Stimulated activated CD4-positive, alpha-beta T cell treated with anti-CD3 and anti-CD28 coated beads, TNF-alpha, amount 100 ng/mL, for 24 hours (primary cell): ENCODE measurements at regions not wholly inside any gene's neighbourhood (a gene's known extent, or its start where the extent isn't known, plus 50 kb on each side); places are given as distances from the start of the nearest gene placed in this dataset.

Source experiments
- DNase-seq, 3 experiments: peaks; one replicate each; pipeline ENCODE4 v3.0.0-alpha.2; 2020; ENCODE audit warnings: low read depth in 3 of 3

DNA sequence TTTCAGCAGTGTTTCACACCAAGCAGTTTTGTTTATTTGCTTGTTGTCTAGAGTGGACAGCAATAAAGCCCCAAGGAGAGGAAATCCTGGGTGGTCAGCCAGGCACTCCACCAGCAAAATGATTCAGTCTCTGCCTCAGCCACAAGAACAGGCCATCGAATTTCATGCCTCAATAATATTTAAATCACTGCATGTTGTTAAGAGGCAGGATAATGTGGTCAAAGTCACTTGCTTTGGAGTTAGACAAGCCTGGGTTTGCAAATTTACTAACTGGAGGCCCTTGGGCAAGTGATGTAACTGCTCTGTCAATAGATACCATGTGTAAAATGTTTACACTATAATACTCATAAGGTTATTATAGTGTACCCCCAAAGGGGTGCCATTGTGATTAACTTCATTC lies 349.6 kb downstream of the LMO4 start:
- DNase-seq, result no peak

DNA sequence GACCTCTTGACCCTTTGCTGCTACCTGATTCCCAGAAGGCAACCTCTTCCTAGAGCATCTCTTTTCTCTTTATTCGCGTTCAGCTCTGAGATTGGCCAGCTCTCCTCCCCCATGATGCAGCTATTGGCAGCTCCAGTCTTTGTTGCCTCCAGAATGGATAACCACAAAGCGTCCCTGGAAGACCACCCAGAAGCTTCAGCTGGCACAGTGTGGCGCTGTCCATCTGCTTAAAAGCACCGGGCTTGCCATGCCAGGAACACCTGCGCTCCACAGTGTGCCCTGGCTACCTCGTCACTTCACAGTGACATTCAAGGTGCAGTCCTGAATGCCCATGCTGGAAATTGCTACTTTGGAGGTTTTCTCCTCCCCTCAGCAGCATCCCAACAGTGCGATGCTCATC lies 353.9 kb downstream of the LMO4 start:
- DNase-seq, result no peak

DNA sequence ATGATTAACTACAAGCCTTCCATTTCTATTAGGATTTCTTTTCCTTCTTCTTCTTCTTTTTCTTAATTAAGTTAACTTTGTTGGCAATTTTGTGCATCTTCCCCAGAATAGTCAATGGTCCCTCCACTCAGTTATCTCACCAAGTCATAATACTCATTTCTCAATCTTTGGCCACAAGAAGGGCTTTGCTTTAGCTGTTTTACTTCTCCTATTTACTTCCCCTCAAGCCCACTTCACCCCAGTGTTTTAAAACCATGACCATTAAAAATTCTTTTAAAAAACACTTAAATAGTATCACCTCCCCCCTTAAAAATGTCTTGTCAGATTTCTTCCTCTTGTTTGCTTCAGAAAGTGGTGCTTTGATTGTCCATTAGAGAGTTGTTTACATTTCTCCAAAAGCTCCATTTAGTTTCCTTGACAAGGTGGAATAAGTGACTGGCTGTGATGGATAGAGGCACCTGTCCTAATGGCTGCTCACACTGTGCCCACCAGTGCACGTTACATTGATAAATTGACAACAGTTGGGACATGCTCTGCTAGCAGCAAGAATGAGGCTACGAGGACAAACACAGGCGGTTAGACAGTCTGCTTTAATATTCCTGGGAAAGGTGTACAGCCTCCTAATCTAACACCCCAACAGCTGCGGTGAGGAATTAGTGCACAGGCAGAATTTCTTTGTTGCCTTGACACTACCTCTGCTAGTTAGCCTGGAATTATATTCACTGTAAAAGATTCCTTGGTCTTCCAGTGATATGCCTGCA lies 354.7 kb downstream of the LMO4 start:
- no peak for DNase-seq

DNA sequence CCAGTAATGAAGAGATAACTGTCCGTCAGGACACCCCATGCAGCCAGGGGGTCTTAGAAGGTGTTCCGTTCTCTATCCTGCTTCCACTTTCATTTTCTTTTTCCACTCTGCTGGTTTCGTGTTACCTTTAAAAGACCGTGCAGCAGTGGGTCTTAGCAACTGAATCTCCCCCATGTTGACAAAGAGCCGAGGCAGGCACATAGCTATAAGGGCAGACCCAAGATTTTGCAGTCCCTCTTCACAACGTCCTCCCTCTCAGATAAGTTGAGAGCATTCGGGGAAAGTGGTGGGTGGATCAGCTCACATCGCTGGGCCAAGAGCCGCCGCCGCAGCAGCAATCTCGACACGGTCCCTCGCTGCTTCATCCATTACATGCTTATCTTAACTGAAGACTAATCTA lies 355.5 kb downstream of the LMO4 start:
- no peak for DNase-seq

DNA sequence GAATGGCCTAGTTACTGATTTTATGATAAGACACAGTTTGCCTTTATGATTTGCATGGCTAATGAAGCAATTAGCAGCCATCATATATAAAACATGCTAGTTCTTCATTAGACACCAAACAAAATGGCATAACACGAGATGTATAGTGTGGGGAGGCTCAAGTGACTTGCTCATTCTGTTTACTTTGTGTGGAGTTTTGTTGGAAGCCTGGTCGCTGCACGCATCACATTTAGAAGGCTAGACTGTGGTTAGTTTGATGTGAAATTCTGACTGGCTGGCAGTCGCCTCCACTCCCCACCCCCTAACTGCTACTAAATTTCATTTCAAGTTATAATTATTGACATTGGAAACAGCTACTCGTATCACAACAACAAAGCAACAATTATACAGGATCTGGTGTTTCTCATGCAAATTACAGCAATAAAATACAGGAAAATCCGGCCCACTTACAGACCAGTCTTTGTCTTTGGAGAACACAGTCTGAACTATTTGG lies 356.1 kb downstream of the LMO4 start:
- no peak for DNase-seq

DNA sequence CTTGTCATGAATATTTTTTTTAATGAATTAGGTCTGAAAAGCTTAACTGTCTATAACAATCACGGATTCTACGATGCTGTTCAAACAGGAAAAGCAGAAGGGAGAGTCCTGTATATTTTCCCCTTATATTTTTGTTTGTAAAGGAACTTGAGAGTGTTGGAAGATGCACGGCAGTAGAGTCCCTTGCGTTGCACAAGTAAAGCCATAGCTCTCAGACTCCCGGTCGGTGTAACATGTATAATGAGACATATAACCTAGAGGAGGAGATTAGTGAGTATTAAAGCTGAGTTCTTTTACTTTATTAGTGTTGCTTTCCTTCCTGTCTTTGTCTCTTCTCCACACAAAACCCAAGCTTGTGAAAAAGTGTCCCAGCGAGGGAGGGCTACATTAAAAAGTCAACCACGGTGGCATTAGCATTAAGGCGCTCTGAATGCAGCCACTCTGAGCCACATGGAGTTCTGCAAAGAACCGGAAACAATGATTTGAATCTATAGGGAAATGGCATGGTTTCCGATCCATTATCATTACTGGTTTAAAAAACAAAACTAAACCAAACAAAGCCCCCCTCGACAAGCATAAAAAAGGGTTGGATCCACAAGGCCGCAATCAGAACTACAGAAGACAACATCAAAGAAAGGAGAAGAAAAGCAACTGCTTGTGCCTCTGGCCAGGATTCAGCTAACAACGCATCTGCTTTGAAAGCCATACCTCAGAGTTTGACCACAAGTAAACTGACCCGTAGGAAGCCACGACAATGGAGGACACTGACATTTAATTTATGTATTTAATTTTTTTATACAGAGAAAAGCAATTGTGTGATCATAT lies 356.8 kb downstream of the LMO4 start:
- no peak for DNase-seq

DNA sequence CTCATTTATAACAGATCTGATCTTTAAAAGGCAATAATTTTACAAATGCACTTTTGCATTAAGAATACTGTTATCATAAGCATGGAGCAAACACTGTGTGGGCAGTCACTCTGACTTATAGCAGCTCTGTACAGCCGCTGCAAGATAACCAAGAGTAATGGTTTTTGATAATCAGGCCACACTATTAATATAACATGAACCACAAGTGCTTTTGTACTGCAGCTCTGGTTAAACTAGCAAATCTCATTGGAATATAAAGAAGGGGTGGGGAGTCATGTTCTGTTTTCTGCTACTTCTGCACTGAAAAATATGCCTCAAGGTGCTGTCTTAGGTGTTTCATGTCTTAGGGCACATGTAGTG lies 357.4 kb downstream of the LMO4 start:
- DNase-seq, result no peak

DNA sequence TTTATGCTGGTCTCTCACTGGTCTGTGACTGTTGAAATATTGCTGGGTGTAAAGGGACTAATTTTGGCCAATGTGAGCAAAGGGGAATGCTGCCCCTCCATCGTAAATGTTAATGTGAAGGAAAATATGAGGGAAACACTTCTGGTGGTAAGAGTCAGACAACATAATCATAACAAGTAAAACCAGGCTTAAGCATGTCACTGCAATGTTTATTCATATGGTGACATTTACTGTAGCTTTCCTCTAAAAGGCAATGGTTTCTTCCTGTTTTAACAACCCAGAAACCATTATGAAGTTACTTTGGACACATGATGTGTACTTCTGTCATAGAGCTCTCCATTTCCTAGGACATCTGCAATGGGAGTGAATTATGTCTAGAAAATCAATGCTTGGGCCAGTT lies 358.0 kb downstream of the LMO4 start:
- no peak for DNase-seq

DNA sequence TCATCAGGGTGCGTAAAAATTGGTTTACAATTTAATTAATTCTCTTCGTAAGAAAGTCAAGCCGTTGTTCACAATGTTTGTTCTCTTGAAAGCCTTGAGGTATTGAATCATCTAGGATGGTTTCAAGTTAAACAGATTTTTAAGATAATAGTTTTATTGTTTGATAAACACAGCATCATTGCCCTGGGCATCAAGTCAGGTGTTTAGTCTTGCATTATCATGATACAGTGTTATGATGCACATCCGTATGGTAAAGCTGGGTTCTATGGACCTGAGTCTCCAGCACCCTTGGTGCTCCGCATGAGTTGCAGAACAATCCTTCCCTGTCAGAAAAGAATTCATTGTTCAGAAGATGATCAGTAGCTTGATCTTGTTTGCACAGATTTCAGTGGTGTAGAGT lies 359.5 kb downstream of the LMO4 start:
- no peak for DNase-seq

DNA sequence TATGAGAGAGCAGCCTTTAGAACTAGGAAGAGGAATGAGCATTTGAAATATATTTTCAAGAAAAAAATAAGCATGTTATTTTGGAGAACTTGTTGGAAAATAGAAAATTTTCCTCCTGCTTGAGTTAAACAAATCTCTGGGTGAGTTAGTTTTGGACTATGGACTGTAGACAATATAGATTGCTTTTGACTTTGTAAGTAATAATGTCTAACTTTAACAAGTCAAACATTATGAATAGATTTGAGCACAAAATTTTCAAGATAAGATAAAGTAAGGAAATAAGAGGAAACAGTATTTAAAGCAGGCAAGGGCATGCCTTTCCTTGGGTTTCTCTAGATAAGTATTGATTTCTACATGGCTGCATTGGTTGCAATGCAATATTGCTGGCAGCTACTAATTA lies 360.8 kb downstream of the LMO4 start:
- DNase-seq, result no peak

DNA sequence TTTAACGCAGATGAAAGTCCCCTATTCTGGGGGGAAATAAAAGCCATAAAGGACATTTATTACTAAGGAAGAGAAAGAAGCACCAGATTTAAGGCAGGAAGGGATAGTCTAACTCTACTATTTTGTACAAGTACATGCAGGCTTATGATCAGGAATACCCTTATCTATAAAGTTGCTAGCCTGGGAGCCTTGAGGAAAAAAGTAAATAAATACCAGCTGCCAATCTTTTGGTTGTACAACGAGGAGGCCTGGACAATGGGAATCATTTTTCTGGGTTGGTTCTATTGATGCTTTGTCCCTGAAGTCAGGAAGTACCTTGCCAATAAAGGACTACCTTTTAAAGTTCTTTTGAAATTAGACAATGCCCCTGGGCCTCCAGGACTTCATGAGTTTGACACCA lies 367.8 kb downstream of the LMO4 start:
- DNase-seq, result no peak

DNA sequence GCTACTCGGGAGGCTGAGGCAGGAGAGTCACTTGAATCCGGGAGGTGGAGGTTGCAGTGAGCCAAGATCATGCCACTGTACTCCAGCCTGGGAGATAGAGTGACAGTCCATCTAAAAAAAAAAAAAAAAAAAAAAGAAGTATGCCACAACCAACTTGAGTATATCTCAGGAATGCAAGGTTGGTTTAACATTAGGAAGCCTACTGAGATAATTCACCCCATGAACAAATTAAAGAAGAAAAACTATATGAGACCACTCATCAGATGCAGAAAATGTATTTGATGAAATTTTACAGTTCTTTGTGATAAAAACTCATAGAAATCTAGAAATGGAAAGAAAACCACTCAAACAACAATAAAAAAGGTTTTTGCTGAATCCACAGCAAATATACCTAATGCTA lies 373.8 kb downstream of the LMO4 start:
- DNase-seq, result no peak

DNA sequence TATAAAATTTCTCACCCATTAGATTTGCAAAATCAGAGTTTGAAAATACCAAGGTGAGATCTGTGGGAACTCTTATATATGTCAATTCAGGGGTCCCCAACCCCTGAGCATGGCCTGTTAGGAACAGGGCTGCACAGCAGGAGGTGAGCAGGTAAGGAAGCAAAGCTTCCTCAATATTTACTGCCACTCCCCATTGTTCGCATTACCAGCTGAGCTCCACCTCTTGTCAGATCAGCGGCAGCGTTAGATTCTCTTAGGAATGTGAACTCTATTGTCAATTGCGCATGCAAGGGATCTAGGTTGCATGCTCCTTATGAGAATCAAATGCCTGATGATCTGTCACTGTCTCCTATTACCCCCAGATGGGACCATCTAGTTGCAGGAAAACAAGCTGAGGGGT lies 376.6 kb downstream of the LMO4 start:
- DNase-seq, result no peak

DNA sequence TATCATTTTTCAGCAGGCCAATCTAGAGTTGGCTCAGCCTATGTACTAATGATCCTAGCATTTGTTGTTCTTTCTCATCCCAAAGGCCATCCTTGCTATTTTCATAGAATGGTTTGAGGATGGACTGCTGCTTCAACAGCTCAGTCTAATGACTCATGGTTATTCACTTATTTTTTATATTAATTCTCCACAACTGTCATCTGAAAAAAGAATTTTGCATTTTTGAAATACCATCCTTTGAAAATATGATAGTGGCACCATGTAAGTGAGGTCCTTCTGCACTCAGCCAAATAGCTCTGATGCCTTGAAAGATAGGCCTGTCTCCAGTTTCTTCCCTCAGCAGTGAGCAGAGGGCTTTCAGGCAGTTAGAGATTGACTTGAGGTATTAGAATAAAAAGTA lies 377.5 kb downstream of the LMO4 start:
- no peak for DNase-seq

DNA sequence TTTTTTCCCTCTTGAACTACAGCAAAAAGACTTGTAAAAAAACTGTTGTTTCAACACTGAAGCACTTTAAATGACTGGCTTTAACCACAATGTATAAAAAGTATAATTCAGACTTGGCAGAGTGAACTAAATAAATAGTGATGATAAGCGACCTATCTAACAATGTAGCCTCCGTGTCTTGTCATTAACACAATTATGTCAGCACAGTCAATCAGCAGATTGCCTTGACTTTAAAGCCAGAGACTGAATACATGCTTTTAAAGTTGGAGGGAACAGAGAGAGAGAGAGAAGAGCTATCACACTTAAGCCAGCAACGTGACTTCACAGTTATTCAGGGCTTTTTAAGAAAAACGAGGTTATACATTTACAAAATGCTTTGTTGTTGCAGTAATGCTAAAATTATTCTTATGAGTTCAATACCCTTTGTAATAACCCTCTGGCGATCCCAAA lies 378.1 kb downstream of the LMO4 start:
- no peak for DNase-seq

DNA sequence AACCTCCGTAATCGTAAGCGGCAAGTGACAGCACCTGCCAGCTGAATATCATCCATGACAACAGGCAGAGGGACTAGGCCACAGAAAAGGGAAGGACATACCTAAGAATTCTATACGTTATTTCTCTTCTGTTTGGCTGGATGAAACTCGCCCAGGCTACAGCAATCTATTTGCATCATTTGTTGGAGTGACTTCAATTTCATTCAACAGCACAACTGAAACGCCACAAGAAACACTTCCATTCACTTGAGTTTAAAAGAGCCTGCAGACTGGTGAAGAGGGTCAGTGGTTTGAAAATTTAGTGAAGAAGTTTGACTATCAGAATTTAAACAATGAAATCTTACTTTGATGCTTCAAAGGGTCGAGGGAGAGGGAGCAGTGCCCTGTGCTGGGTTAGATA lies 378.7 kb downstream of the LMO4 start:
- no peak for DNase-seq

DNA sequence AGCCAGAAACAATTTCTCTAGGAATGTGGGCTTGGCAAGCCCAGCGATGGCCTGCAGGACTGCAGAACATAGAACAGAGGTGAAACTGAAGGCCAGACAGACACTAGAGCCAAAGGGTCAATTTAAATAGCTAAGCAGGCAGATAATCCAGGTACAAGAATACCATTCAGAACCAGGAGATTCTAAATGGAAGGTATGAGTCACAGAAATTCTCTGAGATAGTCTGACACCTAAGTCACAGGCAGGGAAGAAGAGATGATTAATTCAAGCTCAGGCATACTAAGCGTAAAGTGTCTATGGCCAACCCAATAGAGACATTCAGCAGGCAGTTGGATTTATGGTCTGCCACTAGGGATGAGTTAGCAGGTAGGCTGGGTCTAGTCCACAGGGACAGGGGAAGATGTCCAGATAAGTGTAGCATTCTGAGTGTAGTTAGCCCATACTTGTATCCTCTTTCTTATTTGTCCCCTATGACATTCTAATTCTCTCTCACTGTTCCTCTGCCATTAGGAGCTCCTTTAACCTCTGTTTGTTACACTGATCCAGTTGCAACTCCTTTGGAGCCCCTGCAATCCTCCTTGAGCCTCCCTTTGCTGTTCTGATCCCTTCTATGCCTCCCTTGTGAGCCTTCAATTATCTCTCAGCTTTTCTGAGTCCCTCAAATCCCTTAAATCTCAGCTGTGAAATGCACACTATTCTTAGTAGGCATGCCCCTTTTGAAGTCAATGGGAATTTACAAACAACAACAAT lies 383.8 kb downstream of the LMO4 start:
- DNase-seq, result no peak

DNA sequence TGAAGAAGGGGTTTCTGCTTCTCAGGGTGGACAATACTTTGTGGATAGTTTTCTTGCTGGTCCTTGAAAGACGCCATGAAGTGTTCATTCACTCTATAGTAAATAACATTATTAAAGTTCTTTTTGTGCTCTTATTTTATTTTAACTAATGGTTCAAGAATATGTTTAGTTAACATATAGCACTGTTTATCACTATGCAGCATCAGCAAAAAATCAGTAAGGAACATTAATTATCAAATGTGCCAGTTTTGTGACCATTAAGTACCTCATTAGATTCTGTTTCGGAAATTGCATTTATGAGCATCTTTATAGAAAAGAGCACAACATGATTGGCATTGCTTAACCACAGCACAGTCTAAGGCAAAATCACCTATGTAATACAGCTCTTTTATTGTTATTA lies 385.6 kb downstream of the LMO4 start:
- no peak for DNase-seq

DNA sequence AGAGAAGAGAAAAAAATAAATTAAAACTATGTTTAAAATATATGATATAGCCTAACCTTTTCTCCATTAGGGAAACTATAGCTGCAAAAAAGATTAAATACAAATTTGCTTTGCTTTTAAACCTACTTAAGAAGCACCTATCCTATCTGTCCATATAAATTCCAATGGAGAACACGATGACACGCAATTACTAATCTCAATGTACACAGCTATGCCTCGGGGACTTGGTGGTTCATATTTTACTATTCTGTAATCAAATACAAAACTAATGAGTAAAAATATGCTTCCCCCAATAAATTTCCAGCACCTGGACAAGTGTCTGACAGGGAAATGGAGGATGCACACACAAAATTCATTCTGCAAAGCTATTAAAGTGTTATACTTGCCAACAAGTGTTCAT lies 386.4 kb downstream of the LMO4 start:
- DNase-seq, result no peak

DNA sequence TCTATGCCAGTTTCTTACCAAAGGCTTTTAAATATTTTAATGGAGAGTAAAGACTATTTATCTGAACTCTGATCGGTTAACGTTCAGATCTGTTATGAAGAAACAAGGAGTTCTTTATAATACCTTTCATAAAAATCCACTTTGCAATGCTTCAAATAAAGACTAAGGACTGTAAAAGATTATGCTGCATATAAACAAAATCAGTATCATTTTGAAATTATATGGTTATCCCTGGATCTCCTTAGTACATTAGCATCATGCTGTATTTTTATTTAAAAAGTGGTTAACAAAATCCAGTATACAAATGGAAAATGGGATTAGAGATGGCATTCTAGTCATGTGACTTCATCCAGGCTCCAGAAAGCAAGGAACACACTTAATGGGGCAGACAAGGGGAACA lies 386.8 kb downstream of the LMO4 start:
- no peak for DNase-seq

DNA sequence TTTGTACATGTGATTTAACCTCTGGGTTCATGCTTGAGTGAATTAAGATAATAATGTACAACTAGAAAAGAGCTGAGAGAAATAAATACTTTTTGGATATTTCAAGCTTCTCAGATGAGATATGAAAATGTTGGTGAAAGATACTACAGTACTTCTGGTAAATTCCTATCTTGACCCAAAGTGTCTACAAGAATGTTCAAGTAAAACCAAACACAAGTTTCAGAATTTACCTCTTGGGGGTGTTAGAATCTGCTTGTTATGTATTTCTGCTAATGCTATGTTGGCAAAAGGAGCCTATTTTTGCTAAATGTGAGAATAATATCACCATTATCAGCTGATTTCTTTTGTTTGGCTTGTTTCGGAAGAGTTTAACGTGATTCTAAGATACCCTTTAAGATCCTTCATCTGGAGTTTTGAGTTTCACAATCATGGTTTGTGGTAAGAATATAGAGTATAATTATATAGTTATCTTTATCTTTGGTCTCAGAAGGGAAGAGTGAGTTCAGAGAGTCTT lies 388.5 kb downstream of the LMO4 start:
- DNase-seq, result no peak

DNA sequence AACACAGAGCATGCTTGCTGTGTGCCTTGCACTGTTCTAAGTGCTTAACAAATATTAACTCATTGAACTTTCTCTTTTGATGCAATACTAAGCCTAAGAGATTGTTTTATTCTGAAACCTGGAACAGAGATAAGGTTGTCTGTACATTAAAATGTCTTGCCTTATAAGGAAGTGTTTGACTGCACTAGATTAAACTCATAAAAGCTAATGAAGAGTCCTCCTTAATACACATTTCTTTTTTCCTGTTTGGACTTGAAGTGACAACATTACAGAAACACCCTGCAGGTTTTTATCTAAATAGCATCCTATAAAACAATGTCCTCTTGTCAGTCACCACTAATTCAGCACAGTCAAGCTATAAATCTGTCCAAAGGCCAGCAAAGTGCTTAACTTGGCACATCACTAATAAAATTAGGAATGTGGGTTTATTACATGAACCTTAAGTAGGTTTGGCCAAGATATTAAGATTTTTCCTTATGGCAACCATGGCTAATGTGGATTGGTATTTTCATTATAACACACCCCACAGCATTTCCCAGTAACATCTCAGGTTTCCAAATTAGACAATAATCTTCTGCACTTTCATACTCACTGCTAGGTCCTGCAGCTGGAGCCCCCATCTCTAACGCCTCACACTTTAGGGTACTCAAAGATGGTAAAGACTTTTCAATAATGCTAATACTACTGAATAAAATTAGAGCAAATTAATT lies 389.7 kb downstream of the LMO4 start:
- DNase-seq, result no peak
